GM12878 (cell line): ENCODE measurements at regions not wholly inside any gene's neighbourhood (a gene's known extent, or its start where the extent isn't known, plus 50 kb on each side); places are given as distances from the start of the nearest gene placed in this dataset.

ENCODE experiments used
- ATAC-seq: fragments of 200-7000 bp; cut with Tn5 transposase; 3 replicates; pipeline ENCODE4 v1.9.1; 2020; ENCODE audit warnings: mild to moderate bottlenecking, moderate library complexity
- BruUV-seq: library from RNA; stranded (reverse); fragments of 400-500 nt; replicated peaks from 2 replicates; lab custom pipeline; 2021; lab: Mats Ljungman, UMichigan
- CTCF ChIA-PET: fragments of 300-600 bp; sonication (Branson Sonifier 250); formaldehyde crosslinking; extraction: SDS; loops from one replicate; lab custom pipeline; 2021; ENCODE audit warnings: inconsistent platforms; lab: Yijun Ruan, JAX
- POLR2A ChIA-PET: fragments of 350-600 bp; formaldehyde crosslinking; extraction: SDS; loops from one replicate; lab custom pipeline; 2021; ENCODE audit warnings: inconsistent platforms; lab: Charles Lee
- RAD21 ChIA-PET: fragments of 300-600 bp; sonication (Branson Sonifier 250); formaldehyde crosslinking; loops from one replicate; lab custom pipeline; 2023; ENCODE audit warnings: antibody characterized with exemption; ENCODE audit not compliant: unreplicated experiment; lab: Charles Lee
- SMC1A ChIA-PET: fragments of 300-600 bp; sonication (Branson Sonifier 250); formaldehyde crosslinking; loops from one replicate; lab custom pipeline; 2023; ENCODE audit not compliant: unreplicated experiment, uncharacterized antibody; lab: Charles Lee
- DNase-seq: peaks from one replicate; pipeline ENCODE4 v3.0.0-alpha.2; 2011; ENCODE audit warnings: low read depth, low spot score
- FAIRE-seq: peaks from 3 replicates; lab custom pipeline; 2011; peaks lifted over from hg19 to GRCh38; lab: Jason Lieb, UNC
- H2AFZ ChIP-seq: 2 replicates; pipeline ENCODE4 v1.6.0; 2011; ENCODE audit warnings: low read depth, low read length, control low read depth; ENCODE audit not compliant: control insufficient read depth
- H3K27ac ChIP-seq: 2 replicates; pipeline ENCODE4 v1.5.1; 2011; ENCODE audit warnings: control low read depth; ENCODE audit not compliant: control insufficient read depth, insufficient read depth
- H3K27me3 ChIP-seq, 2 experiments: replicated peaks in 1 of 2; 2 replicates each; pipeline versions ENCODE4 v1.6.0 to v1.6.1; 2011; ENCODE audit warnings: low read length in 1 of 2; ENCODE audit not compliant: control insufficient read depth in 2 of 2, insufficient read depth in 2 of 2
- H3K36me3 ChIP-seq, 2 experiments: 2 replicates each; pipeline ENCODE4 v1.5.1; 2011; ENCODE audit warnings: low read length in 1 of 2; ENCODE audit not compliant: control insufficient read depth in 2 of 2, insufficient read depth in 2 of 2
- H3K4me1 ChIP-seq: 2 replicates; pipeline ENCODE4 v1.6.1; 2011; ENCODE audit warnings: mild to moderate bottlenecking, low read length, moderate library complexity, mixed read lengths; ENCODE audit not compliant: control insufficient read depth, insufficient read depth
- H3K4me2 ChIP-seq: 2 replicates; pipeline ENCODE4 v1.6.0; 2011; ENCODE audit warnings: control low read depth; ENCODE audit not compliant: control insufficient read depth, insufficient read depth
- H3K4me3 ChIP-seq: fragments of 200-600 bp; sonication (generic); 2 replicates; pipeline ENCODE4 v1.5.1; 2016
- H3K79me2 ChIP-seq: 2 replicates; pipeline ENCODE4 v1.6.0; 2011; ENCODE audit warnings: low read length; ENCODE audit not compliant: control insufficient read depth, insufficient read depth
- H3K9ac ChIP-seq: 2 replicates; pipeline ENCODE4 v1.8.0; 2011; ENCODE audit warnings: low read length, control low read depth, mixed read lengths; ENCODE audit not compliant: control insufficient read depth, insufficient read depth
- H3K9me3 ChIP-seq: replicated peaks from 3 replicates; pipeline ENCODE4 v1.5.1; 2011; ENCODE audit warnings: mild to moderate bottlenecking, low read length; ENCODE audit not compliant: control insufficient read depth, insufficient read depth
- H4K20me1 ChIP-seq: 2 replicates; pipeline ENCODE4 v1.6.0; 2011; ENCODE audit not compliant: control insufficient read depth, insufficient read depth
- ATF3 ChIP-seq: IDR thresholded peaks from 2 replicates; pipeline ENCODE4 v1.6.1; 2011; ENCODE audit warnings: low read depth, mild to moderate bottlenecking, low read length, moderate library complexity, borderline replicate concordance; ENCODE audit errors: extremely low read depth
- CEBPZ ChIP-seq: fragments of 150-350 bp; IDR thresholded peaks from 2 replicates; pipeline ENCODE4 v1.6.1; 2016; ENCODE audit warnings: low read depth, low read length
- GATAD2B ChIP-seq: fragments of 450-650 bp; conservative IDR thresholded peaks from 2 replicates; pipeline ENCODE4 v1.6.1; 2017; ENCODE audit warnings: low read depth, mild to moderate bottlenecking, moderate library complexity
- IKZF1 ChIP-seq: fragments of 450-650 bp; conservative IDR thresholded peaks from 2 replicates; pipeline ENCODE4 v1.6.1; 2017; ENCODE audit warnings: antibody characterized with exemption, mild to moderate bottlenecking
- KAT2A ChIP-seq: conservative IDR thresholded peaks from 2 replicates; pipeline ENCODE4 v1.6.1; 2011; ENCODE audit warnings: low read depth, low read length; ENCODE audit not compliant: control insufficient read depth
- LARP7 ChIP-seq: fragments of 450-650 bp; IDR thresholded peaks from 2 replicates; pipeline ENCODE4 v1.6.1; 2017; ENCODE audit warnings: mild to moderate bottlenecking
- MLLT1 ChIP-seq: fragments of 450-650 bp; IDR thresholded peaks from 2 replicates; pipeline ENCODE4 v1.6.1; 2016; ENCODE audit warnings: mild to moderate bottlenecking
- NFYB ChIP-seq: IDR thresholded peaks from 2 replicates; pipeline ENCODE4 v1.6.1; 2011; ENCODE audit warnings: low read depth, mild to moderate bottlenecking, low read length, improper control_type of control experiment, moderate library complexity; ENCODE audit not compliant: insufficient read depth
- RELA ChIP-seq: fragments of 450-650 bp; IDR thresholded peaks from 2 replicates; pipeline ENCODE4 v1.8.0; 2014; ENCODE audit warnings: borderline replicate concordance; ENCODE audit not compliant: partially characterized antibody
- SMC3 ChIP-seq: IDR thresholded peaks from 2 replicates; pipeline ENCODE4 v1.6.1; 2011; ENCODE audit warnings: low read length, improper control_type of control experiment, borderline replicate concordance
- TCF12 ChIP-seq: IDR thresholded peaks from 2 replicates; pipeline ENCODE4 v1.6.1; 2011; ENCODE audit warnings: low read depth, mild to moderate bottlenecking, low read length
- USF1 ChIP-seq: IDR thresholded peaks from 2 replicates; pipeline ENCODE4 v1.6.1; 2011; ENCODE audit warnings: borderline replicate concordance, low read depth, mild to moderate bottlenecking, moderate library complexity, mixed read lengths, low read length; ENCODE audit not compliant: insufficient read depth; ENCODE audit errors: extremely low read length
- WGBS: methylation state at CpG from one replicate; pipeline ENCODE4 v1.1.6; 2016; ENCODE audit warnings: low lambda C conversion rate; ENCODE audit not compliant: insufficient replicate concordance, insufficient coverage; ENCODE audit errors: missing lambda C conversion rate; 5-methylcytosine and 5-hydroxymethylcytosine counted together
- in situ Hi-C: fragments of 300-500 bp; cut with MboI; formaldehyde crosslinking; loops from 9 replicates; pipeline ENCODE4 v1.14.3; 2018; ENCODE audit warnings: mixed read lengths
- intact Hi-C: fragments of 100-400 bp; cut with micrococcal nuclease; formaldehyde crosslinking; loops from one replicate; pipeline ENCODE4 v1.14.2; 2022; ENCODE audit not compliant: unreplicated experiment

- no peaks in the 10 kb centered on the region for H3K4me1 ChIP-seq
- ATAC-seq: no peak
- no peak overlapping the region for H3K27ac ChIP-seq
- BruUV-seq: no TSS peak
- 18% methylated on average over 6 of the region's 6 CpGs for WGBS
- no peaks in the 10 kb centered on the region; a peak in 1 of 4 replicates for H3K27me3 ChIP-seq
- ChIA-PET RAD21 (interaction anchor here (1.0 to 1.4 kb wide), 2 partner anchors 9 kb away, joined by 3 to 4 read pairs; no protein-coding TSS in a partner anchor), CTCF (interaction anchor here (1.0 to 1.9 kb wide), 3 partner anchors 18 to 180 kb away, joined by 3 to 7 read pairs (median 3); no protein-coding TSS in a partner anchor), POLR2A (no interaction called here), SMC1A (interaction anchor here (1.2 to 1.6 kb wide), 2 partner anchors 9 to 14 kb away, joined by 4 to 5 read pairs; no protein-coding TSS in a partner anchor)
- no peaks in the 10 kb centered on the region for H4K20me1 ChIP-seq
- no peak for FAIRE-seq
- no peaks in the 10 kb centered on the region for H3K9me3 ChIP-seq
- H3K4me2 ChIP-seq: no peak overlapping the region
- intact Hi-C loops (loop anchor here (5.0 to 10.0 kb wide), 2 partner anchors 71 to 181 kb away; no protein-coding TSS in a partner anchor), in situ Hi-C loops (no loop called here)
- no peak for TF ChIP-seq USF1
- TF ChIP-seq KAT2A: no peak
- TF ChIP-seq ATF3: no peak
- no peak for TF ChIP-seq LARP7
- TF ChIP-seq MLLT1: no peak
- TF ChIP-seq TCF12: no peak
- no peak for TF ChIP-seq CEBPZ
- no peak for TF ChIP-seq GATAD2B
- no peak for TF ChIP-seq NFYB
- no peak for TF ChIP-seq RELA
- no peak for TF ChIP-seq SMC3
- no peak for TF ChIP-seq IKZF1
- H3K4me3 ChIP-seq: no peak overlapping the region
- no peak overlapping the region for H3K9ac ChIP-seq
- DNase-seq: no peak
- no peak overlapping the region for H2AFZ ChIP-seq
- no peaks in the 10 kb centered on the region for H3K79me2 ChIP-seq
- H3K36me3 ChIP-seq: no peaks in the 10 kb centered on the region
Measured at GRCh38 chr10:64113375-64113774, 592.2 kb downstream of the REEP3 start.
